Activated CD4-positive, alpha-beta T cell treated with anti-CD3 and anti-CD28 coated beads, Interleukin-2, amount 10 ng/mL, durations not matched to agents 24 days and 14 days (primary cell): ENCODE measurements at regions not wholly inside any gene's neighbourhood (a gene's known extent, or its start where the extent isn't known, plus 50 kb on each side); places are given as distances from the start of the nearest gene placed in this dataset.
"Not testable (repeated sequence)": the region's sequence is repeated elsewhere in the genome, so short reads cannot be mapped to it uniquely, and the experiment has no call there.

ENCODE experiments used
- DNase-seq: peaks from one replicate; pipeline ENCODE4 v3.0.0; 2022
- H3K27ac Mint-ChIP-seq: one replicate; pipeline ENCODE4 v1.8.0; 2022; ENCODE audit warnings: mild to moderate bottlenecking, mixed read lengths
- H3K27me3 Mint-ChIP-seq: one replicate; pipeline ENCODE4 v1.8.0; 2022; ENCODE audit warnings: mixed read lengths
- H3K36me3 Mint-ChIP-seq: one replicate; pipeline ENCODE4 v1.8.0; 2022; ENCODE audit warnings: low read depth, mild to moderate bottlenecking, mixed read lengths
- H3K4me1 Mint-ChIP-seq: one replicate; pipeline ENCODE4 v1.8.0; 2021; ENCODE audit warnings: mixed read lengths
- H3K4me3 Mint-ChIP-seq: one replicate; pipeline ENCODE4 v1.8.0; 2022; ENCODE audit warnings: mild to moderate bottlenecking, moderate library complexity, mixed read lengths
- H3K9me3 Mint-ChIP-seq: one replicate; pipeline ENCODE4 v1.8.0; 2021; ENCODE audit warnings: mixed read lengths
- intact Hi-C: fragments of 100-400 bp; cut with micrococcal nuclease; formaldehyde crosslinking; loops from one replicate; pipeline ENCODE4 v1.15.1; 2023

GRCh38 chr4:177190995-177191580 is 118.6 kb upstream of the NEIL3 start:
- Mint-ChIP-seq H3K9me3 (no peaks in the 10 kb centered on the region), H3K4me1 (no peaks in the 10 kb centered on the region), H3K27ac (no peak overlapping the region), H3K4me3 (no peak overlapping the region), H3K36me3 (no peaks in the 10 kb centered on the region), H3K27me3 (no peaks in the 10 kb centered on the region)
- intact Hi-C loops: no loop called here
- DNase-seq: no peak

GRCh38 chr4:177191586-177191985 is 118.1 kb upstream of the NEIL3 start:
- Mint-ChIP-seq H3K36me3 (no peaks in the 10 kb centered on the region), H3K27ac (no peak overlapping the region), H3K4me1 (no peaks in the 10 kb centered on the region), H3K27me3 (no peaks in the 10 kb centered on the region), H3K4me3 (no peak overlapping the region), H3K9me3 (no peaks in the 10 kb centered on the region)
- intact Hi-C loops: no loop called here
- DNase-seq: no peak

- DNase-seq: no peak
- Mint-ChIP-seq H3K27ac (no peak overlapping the region), H3K4me3 (no peak overlapping the region), H3K36me3 (no peaks in the 10 kb centered on the region), H3K9me3 (peaks cover 1% of the 10 kb centered on the region), H3K27me3 (no peaks in the 10 kb centered on the region), H3K4me1 (no peaks in the 10 kb centered on the region)
- intact Hi-C loops: no loop called here
These were observed 117.7 kb upstream of the NEIL3 start for GRCh38 chr4:177191991-177192390.

GRCh38 chr4:177193024-177193715 is 116.5 kb upstream of the NEIL3 start:
- H3K4me1 Mint-ChIP-seq, DNase-seq, H3K9me3 Mint-ChIP-seq, intact Hi-C loops, H3K27ac Mint-ChIP-seq, H3K27me3 Mint-ChIP-seq, H3K36me3 Mint-ChIP-seq, H3K4me3 Mint-ChIP-seq: not testable (repeated sequence)

- no peak overlapping the region for H3K27ac Mint-ChIP-seq
- no peaks in the 10 kb centered on the region for H3K27me3 Mint-ChIP-seq
- no peaks in the 10 kb centered on the region for H3K36me3 Mint-ChIP-seq
- no peaks in the 10 kb centered on the region for H3K4me1 Mint-ChIP-seq
- DNase-seq: no peak
- intact Hi-C loops: no loop called here
- H3K9me3 Mint-ChIP-seq: peaks cover 3% of the 10 kb centered on the region
- H3K4me3 Mint-ChIP-seq: no peak overlapping the region
These were observed 114.8 kb upstream of the NEIL3 start for GRCh38 chr4:177194906-177195305.

GRCh38 chr4:177196615-177197014 is 113.1 kb upstream of the NEIL3 start:
- Mint-ChIP-seq H3K9me3 (peaks cover 3% of the 10 kb centered on the region), H3K27me3 (no peaks in the 10 kb centered on the region), H3K27ac (no peak overlapping the region), H3K4me3 (no peak overlapping the region), H3K36me3 (no peaks in the 10 kb centered on the region), H3K4me1 (no peaks in the 10 kb centered on the region)
- intact Hi-C loops: no loop called here
- DNase-seq: no peak

- Mint-ChIP-seq H3K9me3 (peaks cover 9% of the 10 kb centered on the region), H3K27me3 (peaks cover 1% of the 10 kb centered on the region), H3K4me3 (no peak overlapping the region), H3K4me1 (no peaks in the 10 kb centered on the region), H3K36me3 (no peaks in the 10 kb centered on the region), H3K27ac (no peak overlapping the region)
- no peak for DNase-seq
- intact Hi-C loops: no loop called here
These were observed 108.1 kb upstream of the NEIL3 start for GRCh38 chr4:177201614-177202013.

GRCh38 chr4:177204126-177204525 is 105.5 kb upstream of the NEIL3 start:
- DNase-seq: no peak
- no peak overlapping the region for H3K27ac Mint-ChIP-seq
- peaks cover 9% of the 10 kb centered on the region for H3K9me3 Mint-ChIP-seq
- intact Hi-C loops: no loop called here
- no peaks in the 10 kb centered on the region for H3K4me1 Mint-ChIP-seq
- no peak overlapping the region for H3K4me3 Mint-ChIP-seq
- no peaks in the 10 kb centered on the region for H3K36me3 Mint-ChIP-seq
- H3K27me3 Mint-ChIP-seq: peaks cover 1% of the 10 kb centered on the region

GRCh38 chr4:177214935-177215334 is 94.7 kb upstream of the NEIL3 start:
- no peaks in the 10 kb centered on the region for H3K27me3 Mint-ChIP-seq
- no peak for DNase-seq
- H3K36me3 Mint-ChIP-seq: no peaks in the 10 kb centered on the region

GRCh38 chr4:177220376-177220775 is 89.3 kb upstream of the NEIL3 start:
- Mint-ChIP-seq H3K4me3 (no peak overlapping the region), H3K27ac (no peak overlapping the region), H3K4me1 (peaks cover 3% of the 10 kb centered on the region), H3K27me3 (peaks cover 6% of the 10 kb centered on the region), H3K9me3 (no peaks in the 10 kb centered on the region), H3K36me3 (no peaks in the 10 kb centered on the region)
- no peak for DNase-seq
- intact Hi-C loops: no loop called here

More at GRCh38 chr4:177214935-177215334, 94.7 kb upstream of the NEIL3 start:
- intact Hi-C loops: no loop called here
- Mint-ChIP-seq H3K4me3 (no peak overlapping the region), H3K9me3 (no peaks in the 10 kb centered on the region), H3K27ac (no peak overlapping the region), H3K4me1 (no peaks in the 10 kb centered on the region)

- no peak overlapping the region for H3K4me3 Mint-ChIP-seq
- H3K27me3 Mint-ChIP-seq: peaks cover 6% of the 10 kb centered on the region
- no peak for DNase-seq
- no peaks in the 10 kb centered on the region for H3K36me3 Mint-ChIP-seq
- no peaks in the 10 kb centered on the region for H3K9me3 Mint-ChIP-seq
- peaks cover 5% of the 10 kb centered on the region for H3K4me1 Mint-ChIP-seq
- no peak overlapping the region for H3K27ac Mint-ChIP-seq
- intact Hi-C loops: no loop called here
These were observed 86.9 kb upstream of the NEIL3 start for GRCh38 chr4:177222781-177223180.

GRCh38 chr4:177225605-177226004 is 84.1 kb upstream of the NEIL3 start:
- Mint-ChIP-seq H3K36me3 (no peaks in the 10 kb centered on the region), H3K27me3 (peaks cover 6% of the 10 kb centered on the region), H3K9me3 (no peaks in the 10 kb centered on the region), H3K4me3 (no peak overlapping the region), H3K27ac (no peak overlapping the region), H3K4me1 (peaks cover 14% of the 10 kb centered on the region)
- DNase-seq: no peak
- intact Hi-C loops: no loop called here

- Mint-ChIP-seq H3K9me3 (no peaks in the 10 kb centered on the region), H3K36me3 (no peaks in the 10 kb centered on the region), H3K4me1 (peaks cover 14% of the 10 kb centered on the region), H3K27ac (no peak overlapping the region), H3K4me3 (no peak overlapping the region), H3K27me3 (no peaks in the 10 kb centered on the region)
- intact Hi-C loops: no loop called here
- DNase-seq: no peak
These were observed 82.0 kb upstream of the NEIL3 start for GRCh38 chr4:177227636-177228035.

GRCh38 chr4:177228599-177228998 is 81.1 kb upstream of the NEIL3 start:
- no peaks in the 10 kb centered on the region for H3K36me3 Mint-ChIP-seq
- DNase-seq: no peak
- H3K4me3 Mint-ChIP-seq: peak overlapping the region; percentile 48
- H3K4me1 Mint-ChIP-seq: peaks cover 14% of the 10 kb centered on the region
- no peaks in the 10 kb centered on the region for H3K27me3 Mint-ChIP-seq
- no peaks in the 10 kb centered on the region for H3K9me3 Mint-ChIP-seq
- intact Hi-C loops: no loop called here
- no peak overlapping the region for H3K27ac Mint-ChIP-seq

GRCh38 chr4:177229331-177229730 is 80.3 kb upstream of the NEIL3 start:
- Mint-ChIP-seq H3K4me3 (peak overlapping the region; percentile 48), H3K36me3 (no peaks in the 10 kb centered on the region), H3K9me3 (no peaks in the 10 kb centered on the region), H3K27me3 (no peaks in the 10 kb centered on the region), H3K27ac (peak overlapping the region; percentile 5), H3K4me1 (peaks cover 14% of the 10 kb centered on the region)
- no peak for DNase-seq
- intact Hi-C loops: no loop called here
